Hindlimb muscle (tissue), 1 donor: ENCODE measurements at regions not wholly inside any gene's neighbourhood (a gene's known extent, or its start where the extent isn't known, plus 50 kb on each side); places are given as distances from the start of the nearest gene placed in this dataset.
"Not testable (repeated sequence)": the region's sequence is repeated elsewhere in the genome, so short reads cannot be mapped to it uniquely, and the experiment has no call there.

ENCODE experiments used
- DNase-seq: peaks from one replicate; pipeline ENCODE4 v3.0.0-alpha.2; 2013

DNA sequence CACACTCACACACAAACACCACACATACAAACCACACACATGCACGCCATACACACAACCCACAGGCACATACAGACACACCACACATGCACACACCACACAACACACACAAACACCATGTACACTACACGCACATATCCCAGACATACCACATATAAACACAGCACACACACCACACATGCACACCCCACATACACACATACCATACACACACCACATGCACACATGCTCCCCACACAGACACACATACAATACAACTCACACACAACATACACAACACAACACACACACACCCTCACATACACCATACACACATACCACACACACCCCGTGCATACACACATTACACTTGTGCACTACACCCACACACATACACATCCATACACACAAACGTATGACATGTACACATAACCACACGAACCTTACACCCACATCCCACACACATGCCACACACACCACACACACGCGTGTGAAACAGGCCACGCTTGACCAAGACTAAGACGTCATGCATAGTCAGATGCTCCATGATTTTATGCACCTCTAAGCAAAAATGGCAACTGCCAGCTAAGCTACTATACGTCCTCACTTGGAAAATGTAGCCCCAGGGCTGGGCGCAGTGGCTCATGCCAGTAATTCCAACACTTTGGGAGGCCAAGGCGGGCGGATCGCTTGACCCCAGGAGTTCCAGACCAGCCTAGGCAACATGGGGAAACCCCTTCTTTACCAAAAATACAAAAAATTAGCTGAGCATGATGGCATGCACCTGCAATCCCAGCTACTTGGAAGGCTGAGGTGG lies 77.4 kb upstream of the TMPRSS2 start:
- no peak for DNase-seq

DNA sequence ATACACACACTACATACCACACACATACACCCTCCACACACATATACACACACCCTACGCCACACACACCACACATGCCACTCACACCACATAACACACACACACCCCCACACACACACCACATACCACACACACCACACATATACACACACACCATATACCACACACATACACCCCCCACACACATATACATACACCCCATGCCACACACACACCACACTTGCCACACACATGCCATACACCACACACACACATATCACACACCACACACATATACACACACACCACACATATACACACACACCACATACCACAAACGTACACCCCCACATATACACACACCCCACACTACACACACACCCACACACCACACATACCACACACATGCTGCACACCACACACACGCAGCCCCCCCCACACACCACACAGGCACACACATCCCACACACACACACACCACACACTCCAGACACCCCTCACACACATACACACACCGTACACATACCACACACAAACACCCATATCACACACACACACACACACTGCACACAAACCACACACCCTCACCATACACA lies 76.7 kb upstream of the TMPRSS2 start:
- DNase-seq = no peak

- DNase-seq = no peak
These were observed 75.4 kb upstream of the TMPRSS2 start for GRCh38 chr21:41583274-41583790.

- DNase-seq = no peak
These were observed 74.9 kb upstream of the TMPRSS2 start for GRCh38 chr21:41582866-41583265.

DNA sequence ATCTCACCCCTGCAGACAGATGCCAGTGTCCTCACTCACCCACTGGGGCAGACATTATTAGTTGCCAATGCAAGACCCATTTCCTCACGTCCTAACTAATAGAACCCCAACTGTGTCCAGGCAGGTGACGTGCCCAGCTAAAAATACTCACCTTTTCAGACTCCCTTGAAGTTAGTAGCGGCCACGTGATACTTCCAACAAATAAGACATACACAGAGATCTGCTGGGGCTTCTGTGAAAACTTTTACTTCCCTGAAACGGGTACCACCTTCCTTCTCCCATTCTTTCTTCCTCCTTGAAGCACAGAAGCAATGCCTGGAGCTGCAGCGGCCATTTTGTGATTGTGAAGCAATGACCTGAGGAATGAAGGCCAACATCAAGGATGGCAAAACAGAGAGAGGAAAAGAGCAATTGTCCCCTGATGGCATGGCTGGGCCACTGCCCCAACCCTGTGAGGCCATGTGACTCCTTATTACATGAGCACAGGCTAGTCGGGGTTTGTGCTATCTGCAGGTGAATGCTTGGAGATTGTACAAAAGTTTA lies 74.4 kb upstream of the TMPRSS2 start:
- no peak for DNase-seq

DNA sequence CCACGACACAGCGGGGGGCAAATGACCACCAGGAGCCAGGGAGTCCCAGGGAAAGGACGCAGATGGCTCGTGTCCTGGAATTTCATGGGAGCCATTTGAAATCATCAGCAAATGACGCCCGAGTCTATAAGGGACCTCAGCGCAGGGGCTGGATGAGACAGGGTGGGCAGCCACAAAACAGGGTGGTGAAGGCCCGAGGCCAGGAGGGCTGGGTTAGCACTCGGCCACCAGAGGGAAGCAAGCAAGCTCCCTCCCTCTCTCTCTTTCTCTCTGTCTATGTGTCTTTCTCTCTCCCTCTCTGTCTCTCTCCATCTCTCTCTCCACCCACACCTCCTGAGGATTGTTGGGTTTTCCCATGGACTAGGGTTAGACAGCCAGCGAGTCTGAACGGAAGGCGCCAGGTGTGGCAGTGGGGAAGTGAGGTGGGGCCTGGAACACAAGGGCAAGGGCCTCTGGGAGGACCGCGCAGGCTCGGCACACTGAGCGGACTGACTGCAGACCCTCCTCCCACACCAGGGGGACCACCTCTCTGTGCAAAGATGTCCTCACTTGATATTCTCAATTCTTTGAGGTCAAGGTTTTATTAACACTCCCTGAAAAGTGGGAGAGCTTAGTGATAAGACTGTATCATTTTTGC lies 73.8 kb upstream of the TMPRSS2 start:
- no peak for DNase-seq

DNA sequence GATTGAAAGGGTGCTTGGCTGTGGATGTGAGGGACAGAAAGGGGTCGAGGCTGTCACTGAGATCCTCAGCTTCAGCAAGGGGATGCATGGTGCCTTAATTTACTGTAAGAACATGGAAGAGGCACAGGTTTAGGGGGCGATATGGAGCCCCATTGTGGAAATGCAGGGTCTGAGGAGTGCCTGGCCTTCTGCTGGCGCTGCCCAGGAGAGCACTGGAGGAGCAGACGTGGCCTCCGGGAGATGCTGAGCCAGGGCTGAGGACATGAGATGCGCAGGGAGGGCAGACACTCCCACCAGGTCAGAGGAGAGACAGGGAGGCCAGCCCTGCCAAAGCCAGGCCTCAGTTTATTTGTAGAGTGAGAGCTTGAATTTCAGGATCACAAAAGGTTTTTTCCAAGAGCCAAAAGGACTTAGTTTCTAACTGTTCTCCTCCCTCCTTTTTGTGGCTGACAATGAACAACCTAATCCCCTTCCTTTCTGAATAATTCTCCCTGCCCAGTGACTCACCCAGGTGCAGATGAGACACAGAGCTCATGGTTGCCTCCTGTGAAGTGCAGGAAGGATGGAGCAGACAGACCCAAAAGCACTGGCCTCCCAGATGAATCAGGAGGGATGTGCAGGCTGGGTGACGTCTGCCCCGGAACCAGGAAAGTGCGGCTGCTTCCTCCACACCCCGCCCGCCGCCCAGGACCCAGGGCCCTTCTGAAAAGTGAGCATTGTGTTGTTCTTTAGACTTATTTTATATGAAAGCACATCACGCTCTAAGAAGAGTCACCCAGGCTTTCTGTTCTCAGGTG lies 73.0 kb upstream of the TMPRSS2 start:
- no peak for DNase-seq

DNA sequence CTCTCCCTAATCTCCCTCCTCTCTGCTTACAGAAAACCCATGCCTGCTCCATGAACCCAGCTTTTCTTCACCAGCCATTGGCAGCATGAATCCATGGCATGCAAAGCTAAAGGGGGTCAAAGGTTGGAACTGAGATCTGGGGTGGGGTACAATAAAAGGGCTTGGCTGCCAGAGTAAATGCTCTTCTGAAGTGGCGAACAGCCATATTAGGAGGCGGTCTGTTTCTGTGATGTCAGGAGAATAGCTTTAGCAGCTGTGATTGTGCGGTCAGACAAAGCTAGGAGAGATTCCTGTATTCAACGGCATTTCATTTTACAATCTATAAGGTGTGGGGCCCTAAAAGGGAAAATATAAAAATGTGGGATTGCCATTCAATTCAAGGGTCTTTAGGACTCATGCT lies 71.7 kb upstream of the TMPRSS2 start:
- no peak for DNase-seq

GRCh38 chr21:41578716-41579115 lies 70.8 kb upstream of the TMPRSS2 start:
- DNase-seq = no peak

GRCh38 chr21:41578083-41578482 lies 70.1 kb upstream of the TMPRSS2 start:
- no peak for DNase-seq

GRCh38 chr21:41576013-41576615 lies 68.2 kb upstream of the TMPRSS2 start:
- no peak for DNase-seq

DNA sequence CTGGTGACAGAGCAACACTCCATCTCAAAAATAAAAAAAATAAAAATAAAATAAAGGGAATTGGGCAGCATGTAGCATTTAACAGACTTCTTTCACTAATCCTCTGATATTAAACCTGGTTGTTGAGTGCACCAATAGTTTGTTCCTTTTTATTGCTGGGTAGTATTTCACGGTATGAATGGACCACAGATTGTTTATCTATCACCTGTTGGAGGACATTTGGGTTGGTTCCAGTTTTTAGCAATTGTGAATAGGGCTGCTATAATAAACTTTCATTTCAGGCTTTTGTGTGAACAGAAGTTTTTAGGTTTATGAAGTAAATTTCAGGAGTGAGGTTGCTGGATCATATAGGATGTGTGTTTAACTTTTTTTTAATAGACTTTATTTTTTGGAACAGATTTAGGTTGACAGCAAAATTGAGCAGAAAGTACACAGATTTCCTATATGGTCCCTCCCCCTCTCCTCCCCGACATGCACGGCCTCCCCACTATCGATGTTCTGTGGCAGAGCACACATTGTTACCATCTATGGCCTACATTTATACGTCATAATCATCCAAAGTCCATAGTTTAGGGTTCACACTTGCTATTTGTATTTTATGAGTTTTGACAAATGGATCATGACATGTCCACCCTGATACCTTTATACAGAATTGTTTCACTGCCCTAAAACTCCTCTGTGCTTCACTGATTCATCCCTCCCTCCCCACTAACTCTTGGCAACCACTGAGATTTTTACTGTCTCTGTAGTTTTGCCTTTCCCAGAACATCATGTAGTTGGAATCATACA lies 66.1 kb upstream of the TMPRSS2 start:
- no peak for DNase-seq

DNA sequence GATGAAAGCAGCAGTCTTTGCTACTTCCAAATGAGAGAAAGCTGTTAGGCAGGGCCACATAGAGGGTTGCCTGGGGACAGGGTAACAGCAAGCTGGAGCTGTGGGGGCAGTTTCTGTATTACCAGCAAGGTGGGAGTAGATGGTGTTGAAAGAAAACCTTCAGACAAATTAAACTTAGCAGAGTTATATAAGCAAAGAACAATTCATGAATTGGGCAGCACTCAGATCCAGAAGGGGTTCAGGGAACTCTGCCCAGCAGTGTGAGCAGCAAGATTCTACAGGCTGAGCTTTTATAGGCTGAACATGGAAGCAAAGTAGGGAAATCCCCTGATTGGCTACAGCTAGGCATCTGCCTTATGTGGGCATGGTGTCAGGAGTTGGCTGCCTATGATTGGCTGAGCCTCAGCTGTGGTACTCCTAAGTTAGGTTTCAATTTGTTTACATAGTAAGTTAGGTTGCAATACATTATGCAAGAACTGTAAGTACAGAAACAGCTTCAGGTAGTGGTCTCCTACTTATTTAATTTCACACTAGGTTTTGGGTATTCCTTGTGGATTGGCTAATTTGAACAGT lies 64.1 kb upstream of the TMPRSS2 start:
- no peak for DNase-seq

GRCh38 chr21:41570791-41571355 lies 62.9 kb upstream of the TMPRSS2 start:
- no peak for DNase-seq

DNA sequence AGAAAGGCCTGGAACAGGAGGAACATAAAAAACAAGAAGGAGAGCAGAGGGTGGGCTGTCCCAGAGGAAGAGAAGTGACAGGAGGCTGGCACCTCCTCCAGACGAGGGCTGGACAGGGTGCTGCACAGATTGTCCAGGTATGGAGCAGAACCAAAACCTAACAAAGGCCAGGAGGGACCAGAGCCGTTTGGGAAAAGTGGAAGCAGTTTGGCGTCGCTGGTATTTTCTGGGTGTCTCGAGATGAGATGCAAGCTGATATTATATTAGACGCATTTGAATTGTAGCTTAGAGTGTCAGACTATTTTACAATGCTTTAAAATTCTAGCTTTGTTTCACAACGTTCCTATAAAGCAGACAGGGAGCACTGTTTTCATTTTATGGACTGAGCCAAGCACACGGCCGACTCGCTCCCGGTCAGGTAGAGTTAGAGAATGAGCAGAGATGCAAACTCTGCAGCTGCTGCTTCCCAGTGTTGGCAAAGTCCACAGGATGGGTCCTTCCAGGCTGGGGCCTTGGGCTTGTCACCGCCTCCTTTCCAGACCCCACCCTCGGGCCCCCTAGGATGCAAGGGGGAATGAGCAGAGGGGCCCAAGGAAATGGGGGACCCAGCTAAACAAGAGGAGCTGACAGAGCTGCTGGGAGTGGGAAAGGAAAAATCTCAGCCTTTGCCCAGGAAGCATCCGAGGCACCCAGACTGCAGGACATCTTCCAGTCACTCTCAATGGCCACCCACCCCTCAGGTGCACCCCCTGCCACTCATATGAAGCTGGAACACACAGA lies 60.8 kb upstream of the TMPRSS2 start:
- DNase-seq = no peak

DNA sequence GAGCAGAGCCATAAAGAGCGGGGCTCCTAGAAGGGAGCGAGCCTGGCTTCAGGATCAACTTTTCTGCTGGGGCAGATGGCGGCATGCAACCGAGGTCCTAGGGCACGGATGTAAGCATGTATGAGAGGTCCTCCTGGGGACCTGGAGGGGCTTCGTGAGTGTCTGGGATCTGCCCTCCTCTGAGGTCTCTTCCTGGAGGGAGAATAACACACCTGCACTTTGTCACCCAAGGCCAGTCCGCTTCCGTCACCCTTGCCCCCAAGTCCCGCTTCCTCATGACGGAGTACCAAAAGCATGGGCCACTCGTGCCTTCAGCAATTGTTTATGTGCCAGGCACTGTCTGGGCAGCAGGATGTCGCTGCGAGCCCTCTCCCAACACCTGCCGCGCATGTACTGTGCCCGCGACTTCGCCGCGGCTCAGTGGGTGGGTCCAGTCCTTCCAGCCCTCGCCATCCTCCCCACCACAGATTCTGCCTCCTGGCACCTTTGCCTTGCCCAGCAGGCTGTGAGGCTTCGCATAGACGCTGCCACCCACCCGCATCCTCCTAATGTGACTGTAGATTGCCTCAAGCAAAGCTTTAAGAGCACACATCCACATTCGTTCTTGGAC lies 60.0 kb upstream of the TMPRSS2 start:
- DNase-seq = no peak

DNA sequence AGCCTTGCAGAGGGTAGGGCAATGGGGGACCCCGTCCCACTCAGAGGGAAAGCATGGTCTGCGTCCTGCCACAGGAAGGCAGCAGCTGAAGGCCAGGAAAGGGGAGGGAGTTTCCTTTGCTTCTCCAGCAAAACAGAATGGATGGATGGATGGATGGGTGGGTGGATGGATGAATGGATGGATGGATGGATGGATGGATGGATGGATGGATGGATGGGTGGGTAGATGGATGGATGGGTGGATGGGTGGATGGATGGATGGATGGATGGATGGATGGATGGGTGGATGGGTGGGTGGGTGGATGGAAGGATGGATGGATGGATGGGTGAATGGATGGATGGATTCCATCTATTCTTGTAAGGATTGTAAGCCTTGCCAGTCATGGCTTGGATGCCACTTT lies 59.3 kb upstream of the TMPRSS2 start:
- DNase-seq = not testable (repeated sequence)

GRCh38 chr21:41566500-41567014 lies 58.6 kb upstream of the TMPRSS2 start:
- no peak for DNase-seq

DNA sequence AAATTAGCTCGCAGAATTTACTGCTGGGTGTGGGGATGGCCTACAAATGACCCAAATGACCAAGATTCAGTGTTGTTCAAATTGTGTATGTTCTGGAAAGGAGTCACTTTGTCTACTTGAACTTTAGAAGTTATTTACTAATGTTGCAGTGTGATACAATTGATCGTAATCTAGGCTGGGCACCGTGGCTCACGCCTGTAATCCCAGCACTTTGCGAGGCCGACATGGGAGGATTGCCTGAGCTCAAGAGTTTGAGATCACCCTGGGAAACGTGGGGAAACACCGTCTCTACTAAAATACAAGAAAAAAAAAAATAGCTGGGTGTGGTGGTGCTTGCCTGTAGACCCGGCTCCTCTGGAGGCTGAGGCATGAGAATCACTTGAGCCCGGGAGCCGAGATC lies 57.6 kb upstream of the TMPRSS2 start:
- no peak for DNase-seq
